ENCODE measurements at regions not wholly inside any gene's neighbourhood (a gene's known extent, or its start where the extent isn't known, plus 50 kb on each side); places are given as distances from the start of the nearest gene placed in this dataset.
"Not testable (repeated sequence)": the region's sequence is repeated elsewhere in the genome, so short reads cannot be mapped to it uniquely, and the experiment has no call there.

GRCh38 chr15:62666046-62666445, 376.5 kb upstream of the TPM1 start:
- no peaks in the 10 kb centered on the region for H3K4me1 ChIP-seq (ENCODE audit: insufficient read depth, low read length)
- no peaks in the 10 kb centered on the region for H3K36me3 ChIP-seq (ENCODE audit: insufficient read depth, low read length)
- H3K27ac ChIP-seq (ENCODE audit: low read depth, low read length) = no peak overlapping the region
- H3K9ac ChIP-seq (ENCODE audit: low read length) = no peak overlapping the region
- no peaks in the 10 kb centered on the region for H3K9me3 ChIP-seq (ENCODE audit: low read length)
- no peak overlapping the region for H3K4me3 ChIP-seq (ENCODE audit: low read depth in 1 of 2, low read length in 2 of 2)
- H3K27me3 ChIP-seq (ENCODE audit: control insufficient read depth in 1 of 2, insufficient read depth in 2 of 2, low read length in 2 of 2) = no peaks in the 10 kb centered on the region

DNA sequence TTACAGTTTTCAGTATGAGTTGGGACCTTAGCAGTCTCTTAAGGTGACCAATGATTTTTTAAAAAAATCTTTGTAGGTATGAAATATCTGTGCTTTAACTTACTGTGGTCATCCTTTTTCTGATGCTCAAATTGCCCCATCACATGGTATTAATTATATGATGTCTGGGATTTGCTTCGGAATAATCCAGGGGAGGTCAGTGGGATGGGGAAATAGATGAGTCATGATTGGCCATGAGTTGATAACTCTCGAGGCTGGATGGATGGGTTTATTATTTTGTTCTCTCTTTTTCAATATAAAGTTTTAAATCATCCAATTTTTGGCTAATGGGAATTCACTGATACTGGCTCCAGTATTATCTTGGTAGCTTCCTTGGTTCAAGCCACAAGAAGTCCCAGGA, 370.3 kb upstream of the TPM1 start:
- Histone ChIP-seq H3K4me3 (ENCODE audit: low read depth in 1 of 2, low read length in 2 of 2) (no peak overlapping the region), H3K4me1 (ENCODE audit: insufficient read depth, low read length) (no peaks in the 10 kb centered on the region), H3K9ac (ENCODE audit: low read length) (no peak overlapping the region), H3K27ac (ENCODE audit: low read depth, low read length) (no peak overlapping the region), H3K27me3 (ENCODE audit: control insufficient read depth in 1 of 2, insufficient read depth in 2 of 2, low read length in 2 of 2) (no peaks in the 10 kb centered on the region), H3K36me3 (ENCODE audit: insufficient read depth, low read length) (peaks cover 10% of the 10 kb centered on the region), H3K9me3 (ENCODE audit: low read length) (no peaks in the 10 kb centered on the region)

DNA sequence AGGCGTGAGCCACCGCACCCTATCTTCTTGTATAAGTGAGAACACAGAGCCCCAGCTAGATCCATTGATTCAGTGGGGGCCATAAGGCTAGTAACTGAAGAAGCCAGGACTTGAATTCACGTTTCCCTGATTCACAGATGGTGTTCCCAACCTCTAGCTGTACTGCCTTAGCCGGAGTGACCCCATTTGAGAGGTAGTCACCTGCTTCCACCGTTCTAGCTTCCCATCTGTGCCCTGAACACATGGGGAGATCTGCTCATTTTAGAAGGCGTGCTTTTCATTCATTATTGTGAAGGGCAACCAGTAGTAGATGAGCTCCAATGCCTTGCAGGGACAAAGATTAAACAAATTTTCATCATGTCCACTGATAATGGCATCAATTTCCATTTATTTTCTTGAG, 365.7 kb upstream of the TPM1 start:
- Histone ChIP-seq H3K27me3 (ENCODE audit: control insufficient read depth in 1 of 2, insufficient read depth in 2 of 2, low read length in 2 of 2) (no peaks in the 10 kb centered on the region), H3K27ac (ENCODE audit: low read depth, low read length) (no peak overlapping the region), H3K4me1 (ENCODE audit: insufficient read depth, low read length) (no peaks in the 10 kb centered on the region), H3K9me3 (ENCODE audit: low read length) (no peaks in the 10 kb centered on the region), H3K9ac (ENCODE audit: low read length) (no peak overlapping the region), H3K36me3 (ENCODE audit: insufficient read depth, low read length) (peaks cover 10% of the 10 kb centered on the region), H3K4me3 (ENCODE audit: low read depth in 1 of 2, low read length in 2 of 2) (no peak overlapping the region)

- Histone ChIP-seq H3K4me3 (ENCODE audit: low read depth in 1 of 2, low read length in 2 of 2) (no peak overlapping the region), H3K9ac (ENCODE audit: low read length) (no peak overlapping the region), H3K27ac (ENCODE audit: low read depth, low read length) (no peak overlapping the region), H3K4me1 (ENCODE audit: insufficient read depth, low read length) (no peaks in the 10 kb centered on the region), H3K9me3 (ENCODE audit: low read length) (no peaks in the 10 kb centered on the region), H3K36me3 (ENCODE audit: insufficient read depth, low read length) (no peaks in the 10 kb centered on the region), H3K27me3 (ENCODE audit: control insufficient read depth in 1 of 2, insufficient read depth in 2 of 2, low read length in 2 of 2) (no peaks in the 10 kb centered on the region)
These were observed 360.3 kb upstream of the TPM1 start for GRCh38 chr15:62681939-62682896.

GRCh38 chr15:62683192-62683591, 359.4 kb upstream of the TPM1 start:
- H3K9me3 ChIP-seq (ENCODE audit: low read length); H3K9ac ChIP-seq (ENCODE audit: low read length); H3K27ac ChIP-seq (ENCODE audit: low read depth, low read length); H3K4me3 ChIP-seq (ENCODE audit: low read depth in 1 of 2, low read length in 2 of 2); H3K36me3 ChIP-seq (ENCODE audit: insufficient read depth, low read length); H3K4me1 ChIP-seq (ENCODE audit: insufficient read depth, low read length); H3K27me3 ChIP-seq (ENCODE audit: control insufficient read depth in 1 of 2, insufficient read depth in 2 of 2, low read length in 2 of 2): not testable (repeated sequence)

GRCh38 chr15:62684123-62684808, 358.3 kb upstream of the TPM1 start:
- H3K36me3 ChIP-seq (ENCODE audit: insufficient read depth, low read length) = no peaks in the 10 kb centered on the region
- no peak overlapping the region for H3K27ac ChIP-seq (ENCODE audit: low read depth, low read length)
- H3K4me3 ChIP-seq (ENCODE audit: low read depth in 1 of 2, low read length in 2 of 2) = no peak overlapping the region
- H3K27me3 ChIP-seq (ENCODE audit: control insufficient read depth in 1 of 2, insufficient read depth in 2 of 2, low read length in 2 of 2) = no peaks in the 10 kb centered on the region
- H3K4me1 ChIP-seq (ENCODE audit: insufficient read depth, low read length) = no peaks in the 10 kb centered on the region
- H3K9me3 ChIP-seq (ENCODE audit: low read length) = no peaks in the 10 kb centered on the region
- H3K9ac ChIP-seq (ENCODE audit: low read length) = no peak overlapping the region

GRCh38 chr15:62691008-62691407, 351.5 kb upstream of the TPM1 start:
- no peak overlapping the region for H3K9ac ChIP-seq (ENCODE audit: low read length)
- H3K9me3 ChIP-seq (ENCODE audit: low read length) = no peaks in the 10 kb centered on the region
- no peak overlapping the region for H3K27ac ChIP-seq (ENCODE audit: low read depth, low read length)
- H3K27me3 ChIP-seq (ENCODE audit: control insufficient read depth in 1 of 2, insufficient read depth in 2 of 2, low read length in 2 of 2) = no peaks in the 10 kb centered on the region
- peaks cover 5% of the 10 kb centered on the region for H3K36me3 ChIP-seq (ENCODE audit: insufficient read depth, low read length)
- no peaks in the 10 kb centered on the region for H3K4me1 ChIP-seq (ENCODE audit: insufficient read depth, low read length)
- no peak overlapping the region for H3K4me3 ChIP-seq (ENCODE audit: low read depth in 1 of 2, low read length in 2 of 2)

DNA sequence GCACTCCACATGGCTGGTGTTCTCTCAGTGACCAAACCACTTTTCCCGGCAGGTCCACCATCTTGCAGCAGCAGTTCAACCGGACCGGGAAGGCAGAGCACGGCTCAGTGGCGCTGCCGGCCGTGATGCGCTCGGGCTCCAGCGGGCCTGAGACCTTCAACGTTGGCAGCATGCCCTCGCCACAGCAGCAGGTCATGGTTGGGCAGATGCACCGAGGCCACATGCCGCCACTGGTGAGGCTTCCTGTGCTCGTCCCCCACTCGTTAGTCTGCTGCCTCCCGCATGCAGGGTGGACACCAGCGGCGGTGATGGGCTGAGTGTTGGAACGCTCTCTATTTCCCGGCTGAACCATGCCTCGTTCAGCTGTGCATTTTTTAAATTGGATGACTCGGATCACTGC, 344.9 kb upstream of the TPM1 start:
- Histone ChIP-seq H3K4me3 (ENCODE audit: low read depth in 1 of 2, low read length in 2 of 2) (no peak overlapping the region), H3K4me1 (ENCODE audit: insufficient read depth, low read length) (no peaks in the 10 kb centered on the region), H3K9ac (ENCODE audit: low read length) (no peak overlapping the region), H3K27ac (ENCODE audit: low read depth, low read length) (no peak overlapping the region), H3K36me3 (ENCODE audit: insufficient read depth, low read length) (peaks cover 27% of the 10 kb centered on the region), H3K27me3 (ENCODE audit: control insufficient read depth in 1 of 2, insufficient read depth in 2 of 2, low read length in 2 of 2) (no peaks in the 10 kb centered on the region), H3K9me3 (ENCODE audit: low read length) (no peaks in the 10 kb centered on the region)

DNA sequence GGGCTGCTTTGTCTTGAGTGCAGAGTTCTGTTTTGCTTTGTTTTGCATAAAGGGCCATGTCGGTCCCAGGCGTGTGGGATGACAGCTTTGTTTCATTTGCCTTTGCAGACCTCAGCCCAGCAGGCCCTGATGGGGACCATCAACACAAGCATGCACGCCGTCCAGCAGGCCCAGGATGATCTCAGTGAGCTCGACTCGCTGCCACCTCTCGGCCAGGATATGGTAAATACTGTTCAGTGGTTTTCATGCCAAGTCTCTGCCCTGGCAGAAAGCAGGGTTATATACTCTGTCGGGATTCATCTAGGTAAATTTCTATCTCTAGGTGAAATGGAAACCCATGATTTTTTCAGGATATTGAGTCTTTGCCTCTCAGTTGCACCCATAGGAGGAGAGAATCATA, 343.9 kb upstream of the TPM1 start:
- Histone ChIP-seq H3K36me3 (ENCODE audit: insufficient read depth, low read length) (peaks cover 28% of the 10 kb centered on the region), H3K9me3 (ENCODE audit: low read length) (no peaks in the 10 kb centered on the region), H3K9ac (ENCODE audit: low read length) (no peak overlapping the region), H3K4me1 (ENCODE audit: insufficient read depth, low read length) (no peaks in the 10 kb centered on the region), H3K4me3 (ENCODE audit: low read depth in 1 of 2, low read length in 2 of 2) (no peak overlapping the region), H3K27me3 (ENCODE audit: control insufficient read depth in 1 of 2, insufficient read depth in 2 of 2, low read length in 2 of 2) (no peaks in the 10 kb centered on the region), H3K27ac (ENCODE audit: low read depth, low read length) (no peak overlapping the region)

GRCh38 chr15:62706317-62706716, 336.2 kb upstream of the TPM1 start:
- no peaks in the 10 kb centered on the region for H3K4me1 ChIP-seq (ENCODE audit: insufficient read depth, low read length)
- no peak overlapping the region for H3K9ac ChIP-seq (ENCODE audit: low read length)
- H3K36me3 ChIP-seq (ENCODE audit: insufficient read depth, low read length) = peaks cover 18% of the 10 kb centered on the region
- no peaks in the 10 kb centered on the region for H3K9me3 ChIP-seq (ENCODE audit: low read length)
- no peak overlapping the region for H3K4me3 ChIP-seq (ENCODE audit: low read depth in 1 of 2, low read length in 2 of 2)
- no peak overlapping the region for H3K27ac ChIP-seq (ENCODE audit: low read depth, low read length)
- no peaks in the 10 kb centered on the region for H3K27me3 ChIP-seq (ENCODE audit: control insufficient read depth in 1 of 2, insufficient read depth in 2 of 2, low read length in 2 of 2)

DNA sequence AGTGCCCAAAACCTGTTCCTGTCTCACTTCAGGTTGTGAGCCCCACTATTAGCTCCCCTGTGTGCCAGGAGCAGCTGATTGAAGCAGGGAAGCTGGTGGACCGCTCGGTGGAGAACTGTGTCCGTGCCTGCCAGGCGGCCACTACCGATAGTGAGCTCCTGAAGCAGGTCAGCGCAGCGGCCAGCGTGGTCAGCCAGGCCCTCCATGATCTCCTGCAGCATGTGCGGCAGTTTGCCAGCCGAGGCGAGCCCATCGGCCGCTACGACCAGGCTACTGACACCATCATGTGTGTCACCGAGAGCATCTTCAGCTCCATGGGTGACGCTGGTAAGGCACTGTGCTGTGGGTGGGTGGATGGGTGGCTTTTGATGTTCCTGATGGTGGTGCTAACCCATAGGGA, 334.1 kb upstream of the TPM1 start:
- Histone ChIP-seq H3K9me3 (ENCODE audit: low read length) (no peaks in the 10 kb centered on the region), H3K4me3 (ENCODE audit: low read depth in 1 of 2, low read length in 2 of 2) (no peak overlapping the region), H3K27ac (ENCODE audit: low read depth, low read length) (no peak overlapping the region), H3K4me1 (ENCODE audit: insufficient read depth, low read length) (no peaks in the 10 kb centered on the region), H3K9ac (ENCODE audit: low read length) (no peak overlapping the region), H3K27me3 (ENCODE audit: control insufficient read depth in 1 of 2, insufficient read depth in 2 of 2, low read length in 2 of 2) (no peaks in the 10 kb centered on the region), H3K36me3 (ENCODE audit: insufficient read depth, low read length) (peaks cover 5% of the 10 kb centered on the region)
